Fibroblast of lung (primary cell): ENCODE measurements at regions not wholly inside any gene's neighbourhood (a gene's known extent, or its start where the extent isn't known, plus 50 kb on each side); places are given as distances from the start of the nearest gene placed in this dataset.

ENCODE experiments used
- CTCF ChIP-seq, 2 donors: IDR thresholded peaks in 1 of 2; conservative IDR thresholded peaks in 1 of 2; 1 replicate in 1 of 2; 2 replicates in 1 of 2; pipeline ENCODE4 v1.5.1; 2011 to 2012; ENCODE audit warnings: low read length in 2 of 2, control low read depth in 1 of 2, inconsistent platforms in 1 of 2, low read depth in 1 of 2, mild to moderate bottlenecking in 1 of 2
- EZH2 ChIP-seq: IDR thresholded peaks from 2 replicates; pipeline ENCODE4 v1.5.1; 2012; ENCODE audit warnings: low read length, control low read depth, mild to moderate bottlenecking; ENCODE audit errors: missing control alignments

- no peak for TF ChIP-seq CTCF (conservative IDR thresholded peaks at IDR 0.05 in 1 of 2, IDR thresholded peaks at IDR 0.05 in 1 of 2; ENCODE audit: low read depth in 1 of 2, low read length in 2 of 2)
- no peak for TF ChIP-seq EZH2
Measured at GRCh38 chr20:29326376-29327070, 1930.9 kb upstream of the DEFB115 start.
